SU-DHL-6 (cell line): ENCODE measurements at regions not wholly inside any gene's neighbourhood (a gene's known extent, or its start where the extent isn't known, plus 50 kb on each side); places are given as distances from the start of the nearest gene placed in this dataset.

ENCODE experiments used
- H2AFZ ChIP-seq: fragments of 200-600 bp; sonication (generic); 2 replicates; pipeline ENCODE4 v1.6.1; 2014; ENCODE audit warnings: low read depth, mild to moderate bottlenecking, moderate library complexity, mixed read lengths, antibody characterized with exemption, low read length; ENCODE audit not compliant: severe bottlenecking
- H3F3A ChIP-seq: fragments of 200-600 bp; shearing (Covaris generic); 2 replicates; pipeline ENCODE4 v1.6.0; 2016; ENCODE audit warnings: antibody characterized with exemption, mild to moderate bottlenecking; ENCODE audit not compliant: insufficient read depth
- H3K27ac ChIP-seq: fragments of 200-600 bp; sonication (generic); 2 replicates; pipeline ENCODE4 v1.5.1; 2016; ENCODE audit warnings: low read depth, mild to moderate bottlenecking, low read length, moderate library complexity, mixed read lengths
- H3K27me3 ChIP-seq: fragments of 200-600 bp; sonication (generic), shearing (Covaris generic); 2 replicates; pipeline ENCODE4 v1.6.0; 2014; ENCODE audit warnings: mild to moderate bottlenecking, low read length
- H3K36me3 ChIP-seq: fragments of 200-600 bp; sonication (generic); 2 replicates; pipeline ENCODE4 v1.6.1; 2014; ENCODE audit warnings: mild to moderate bottlenecking, low read length, mixed read lengths
- H3K4me2 ChIP-seq: fragments of 300-600, 200-600 bp; shearing (Covaris generic), sonication (generic); 2 replicates; pipeline ENCODE4 v1.6.0; 2014; ENCODE audit warnings: low read length, low read depth, mild to moderate bottlenecking; ENCODE audit not compliant: poor library complexity, severe bottlenecking
- H3K4me3 ChIP-seq: fragments of 200-600 bp; sonication (generic); 2 replicates; pipeline ENCODE4 v1.5.1; 2014; ENCODE audit warnings: antibody characterized with exemption, low read length, mild to moderate bottlenecking, mixed read lengths; ENCODE audit not compliant: insufficient read depth, poor library complexity, severe bottlenecking
- H3K79me2 ChIP-seq: fragments of 200-600 bp; sonication (generic); 2 replicates; pipeline ENCODE4 v1.6.1; 2014; ENCODE audit warnings: mild to moderate bottlenecking, low read length, moderate library complexity; ENCODE audit not compliant: insufficient read depth
- H3K9ac ChIP-seq: fragments of 200-600 bp; sonication (generic); 2 replicates; pipeline ENCODE4 v1.7.0; 2014; ENCODE audit warnings: mild to moderate bottlenecking, low read length
- H3K9me2 ChIP-seq: fragments of 200-600 bp; sonication (generic); replicated peaks from 2 replicates; pipeline ENCODE4 v1.6.1; 2014; ENCODE audit warnings: low read length; ENCODE audit not compliant: insufficient read depth
- H3K9me3 ChIP-seq: fragments of 200-600 bp; sonication (generic); 2 replicates; pipeline ENCODE4 v1.6.1; 2014; ENCODE audit warnings: low read length, mixed read lengths; ENCODE audit not compliant: insufficient read depth
- H4K20me1 ChIP-seq: fragments of 200-600 bp; sonication (generic); 2 replicates; pipeline ENCODE4 v1.6.1; 2014; ENCODE audit warnings: low read depth, mild to moderate bottlenecking, antibody characterized with exemption, low read length, moderate library complexity, mixed read lengths
- EZH2phosphoT487 ChIP-seq: fragments of 200-600 bp; sonication (generic), shearing (Covaris generic); conservative IDR thresholded peaks from 2 replicates; pipeline ENCODE4 v1.6.1; 2018; ENCODE audit warnings: mild to moderate bottlenecking, antibody characterized with exemption, low read length, moderate library complexity, mixed read lengths
- TF ChIP-seq, protein P1 (sequence below): fragments of 200-600 bp; sonication (generic); IDR thresholded peaks from one replicate; pipeline ENCODE4 v1.5.1; 2017; ENCODE audit warnings: antibody characterized with exemption, mild to moderate bottlenecking, low read length, moderate library complexity; ENCODE audit not compliant: insufficient read depth, poor library complexity, severe bottlenecking

DNA sequence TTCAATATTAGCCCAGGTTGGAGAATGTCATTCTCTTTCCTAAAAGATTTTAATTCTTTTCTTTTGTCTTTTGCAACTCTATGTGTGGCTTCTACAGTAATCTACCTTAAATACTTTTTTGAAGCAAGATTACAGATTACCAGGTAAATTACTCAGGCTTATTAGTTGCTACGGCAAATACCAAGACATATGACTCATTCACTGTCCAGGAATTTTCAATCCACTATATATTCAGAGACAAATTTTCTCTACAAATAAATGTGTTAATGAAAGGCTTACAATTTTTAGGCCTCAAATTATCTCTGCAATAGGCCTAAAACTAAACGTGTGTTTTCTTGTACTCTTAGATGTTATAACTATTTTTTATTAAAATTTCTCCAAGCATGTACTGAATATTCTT is 631.3 kb downstream of the DIAPH3 start:
- no peak overlapping the region for H2AFZ ChIP-seq
- no peaks in the 10 kb centered on the region for H3K36me3 ChIP-seq
- H3K9me3 ChIP-seq = no peaks in the 10 kb centered on the region
- no peak for TF ChIP-seq EZH2phosphoT487
- TF ChIP-seq, protein P1, sequence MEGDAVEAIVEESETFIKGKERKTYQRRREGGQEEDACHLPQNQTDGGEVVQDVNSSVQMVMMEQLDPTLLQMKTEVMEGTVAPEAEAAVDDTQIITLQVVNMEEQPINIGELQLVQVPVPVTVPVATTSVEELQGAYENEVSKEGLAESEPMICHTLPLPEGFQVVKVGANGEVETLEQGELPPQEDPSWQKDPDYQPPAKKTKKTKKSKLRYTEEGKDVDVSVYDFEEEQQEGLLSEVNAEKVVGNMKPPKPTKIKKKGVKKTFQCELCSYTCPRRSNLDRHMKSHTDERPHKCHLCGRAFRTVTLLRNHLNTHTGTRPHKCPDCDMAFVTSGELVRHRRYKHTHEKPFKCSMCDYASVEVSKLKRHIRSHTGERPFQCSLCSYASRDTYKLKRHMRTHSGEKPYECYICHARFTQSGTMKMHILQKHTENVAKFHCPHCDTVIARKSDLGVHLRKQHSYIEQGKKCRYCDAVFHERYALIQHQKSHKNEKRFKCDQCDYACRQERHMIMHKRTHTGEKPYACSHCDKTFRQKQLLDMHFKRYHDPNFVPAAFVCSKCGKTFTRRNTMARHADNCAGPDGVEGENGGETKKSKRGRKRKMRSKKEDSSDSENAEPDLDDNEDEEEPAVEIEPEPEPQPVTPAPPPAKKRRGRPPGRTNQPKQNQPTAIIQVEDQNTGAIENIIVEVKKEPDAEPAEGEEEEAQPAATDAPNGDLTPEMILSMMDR = no peak
- no peak overlapping the region for H3K27ac ChIP-seq
- H3K4me3 ChIP-seq = no peak overlapping the region
- no peaks in the 10 kb centered on the region for H3K79me2 ChIP-seq
- no peak overlapping the region for H3K9ac ChIP-seq
- no peak overlapping the region for H3K4me2 ChIP-seq
- no peaks in the 10 kb centered on the region for H3K27me3 ChIP-seq
- no peaks in the 10 kb centered on the region for H4K20me1 ChIP-seq
- no peaks in the 10 kb centered on the region for H3F3A ChIP-seq
- no peaks in the 10 kb centered on the region for H3K9me2 ChIP-seq

DNA sequence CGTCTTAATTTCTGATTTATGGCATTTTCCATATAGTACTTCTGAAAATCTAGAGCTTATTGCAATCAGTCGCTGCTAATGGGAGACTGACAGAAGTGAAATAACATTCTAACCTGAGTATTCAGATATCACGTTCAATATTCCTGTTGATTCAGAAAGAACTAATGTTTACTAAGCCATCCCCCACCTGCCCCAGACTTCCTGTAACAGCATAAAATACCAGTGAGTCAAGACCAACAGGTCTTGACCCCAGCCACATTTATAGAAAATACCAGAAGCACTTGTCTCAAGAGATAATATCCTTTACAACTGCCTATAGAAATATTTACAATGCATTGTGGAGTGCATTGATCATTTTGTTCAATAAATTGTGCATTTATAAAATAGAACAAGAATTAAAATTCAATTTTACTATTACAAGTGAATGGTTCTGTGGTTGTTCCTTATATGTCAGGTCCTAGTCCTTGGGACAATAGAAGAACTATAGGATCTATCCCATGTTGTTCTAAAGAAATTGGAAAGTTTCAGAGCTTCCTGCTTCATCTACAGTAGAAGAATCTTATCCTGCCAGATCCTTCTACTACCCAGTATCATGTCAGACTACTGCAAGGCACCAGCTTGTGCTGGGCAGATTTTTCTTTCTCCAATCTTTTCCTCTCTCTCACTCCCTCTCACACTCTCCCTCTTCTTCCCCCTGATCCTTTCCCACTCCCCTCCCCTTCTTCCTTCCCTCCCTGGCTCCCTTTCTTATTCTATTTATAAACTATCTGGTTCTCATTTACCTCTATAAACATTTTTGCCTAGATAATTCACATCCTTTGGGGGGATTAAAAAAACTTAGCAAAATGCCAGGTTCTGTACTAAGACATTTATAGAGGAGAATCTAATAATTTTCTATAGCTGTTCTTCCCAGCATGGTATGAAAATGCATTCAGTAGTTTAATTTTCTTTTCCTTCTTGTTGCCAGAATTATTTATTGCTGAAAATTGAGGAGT is 629.9 kb downstream of the DIAPH3 start:
- Histone ChIP-seq H3K27me3 (no peaks in the 10 kb centered on the region), H3K36me3 (no peaks in the 10 kb centered on the region), H4K20me1 (no peaks in the 10 kb centered on the region), H3F3A (no peaks in the 10 kb centered on the region), H3K9ac (no peak overlapping the region), H3K79me2 (no peaks in the 10 kb centered on the region), H3K4me3 (no peak overlapping the region), H3K9me3 (no peaks in the 10 kb centered on the region), H3K4me2 (no peak overlapping the region), H2AFZ (no peak overlapping the region), H3K27ac (no peak overlapping the region), H3K9me2 (no peaks in the 10 kb centered on the region)
- TF ChIP-seq, protein P1 = no peak
- no peak for TF ChIP-seq EZH2phosphoT487

DNA sequence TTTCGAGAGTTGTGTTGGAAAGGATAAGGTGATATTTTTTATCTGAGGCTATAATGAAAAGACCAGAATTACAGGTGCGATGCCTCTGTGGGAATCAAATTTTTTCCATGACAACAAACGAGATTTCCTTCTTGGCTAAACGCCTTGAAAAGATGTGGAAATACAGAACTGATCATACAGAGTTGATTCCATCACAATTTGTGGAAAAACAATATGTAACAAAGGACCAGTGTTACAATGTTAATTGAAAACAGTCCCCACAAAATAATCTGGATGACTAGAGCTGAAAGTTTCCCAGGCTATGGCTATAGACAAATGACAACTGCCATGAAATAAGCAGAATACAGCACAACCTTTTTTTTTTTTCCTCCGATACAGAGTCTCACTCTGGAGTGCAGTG is 628.9 kb downstream of the DIAPH3 start:
- Histone ChIP-seq H3K27ac (no peak overlapping the region), H3K9me3 (no peaks in the 10 kb centered on the region), H3F3A (no peaks in the 10 kb centered on the region), H3K4me3 (no peak overlapping the region), H4K20me1 (no peaks in the 10 kb centered on the region), H3K9me2 (no peaks in the 10 kb centered on the region), H3K27me3 (no peaks in the 10 kb centered on the region), H3K4me2 (no peak overlapping the region), H3K79me2 (no peaks in the 10 kb centered on the region), H2AFZ (no peak overlapping the region), H3K36me3 (no peaks in the 10 kb centered on the region), H3K9ac (no peak overlapping the region)
- no peak for TF ChIP-seq EZH2phosphoT487
- TF ChIP-seq, protein P1 = no peak
